HG03432 (cell line): ENCODE measurements at regions not wholly inside any gene's neighbourhood (a gene's known extent, or its start where the extent isn't known, plus 50 kb on each side); places are given as distances from the start of the nearest gene placed in this dataset.
"Not testable (repeated sequence)": the region's sequence is repeated elsewhere in the genome, so short reads cannot be mapped to it uniquely, and the experiment has no call there.

Experiments used
- ATAC-seq: cut with Tn5 transposase; IDR thresholded peaks from one replicate; pipeline ENCODE4 v1.9.1; 2021; ENCODE audit warnings: mild to moderate bottlenecking, moderate library complexity; ENCODE audit not compliant: unreplicated experiment

DNA sequence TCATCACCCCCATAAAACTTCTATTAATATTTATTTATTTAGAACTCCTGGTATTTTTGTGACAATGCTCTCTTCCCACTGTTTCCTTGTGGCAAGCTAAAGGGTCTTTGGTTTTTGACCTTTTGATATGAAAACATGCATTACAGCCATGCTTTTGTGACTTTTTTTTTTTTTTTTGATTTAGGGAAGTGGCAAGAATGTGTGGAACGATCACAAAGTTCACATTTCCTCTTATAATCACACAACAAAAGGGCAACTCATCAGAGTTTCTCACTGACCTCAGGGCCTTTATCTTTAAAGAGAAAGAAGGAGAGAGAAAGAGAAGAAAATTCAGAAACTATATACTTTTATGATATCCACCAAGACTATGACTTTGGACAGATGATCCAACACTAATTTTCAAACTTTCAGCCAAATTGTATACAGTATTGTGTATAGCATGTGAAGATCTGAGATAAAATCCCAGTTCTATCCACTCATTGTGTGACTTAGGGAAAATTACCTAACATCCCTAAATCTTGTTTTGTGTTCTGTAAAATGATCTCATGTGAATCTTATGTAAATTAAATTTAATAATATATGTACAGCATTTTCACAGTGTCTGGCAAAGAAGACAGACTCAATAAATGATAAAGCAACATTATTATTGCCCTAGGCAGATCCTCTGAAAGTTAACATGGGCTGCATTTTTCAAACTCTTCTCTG lies 106.8 kb upstream of the MARCKS start:
- ATAC-seq: no peak

GRCh38 chr6:113754291-113754690 lies 102.9 kb upstream of the MARCKS start:
- no peak for ATAC-seq

DNA sequence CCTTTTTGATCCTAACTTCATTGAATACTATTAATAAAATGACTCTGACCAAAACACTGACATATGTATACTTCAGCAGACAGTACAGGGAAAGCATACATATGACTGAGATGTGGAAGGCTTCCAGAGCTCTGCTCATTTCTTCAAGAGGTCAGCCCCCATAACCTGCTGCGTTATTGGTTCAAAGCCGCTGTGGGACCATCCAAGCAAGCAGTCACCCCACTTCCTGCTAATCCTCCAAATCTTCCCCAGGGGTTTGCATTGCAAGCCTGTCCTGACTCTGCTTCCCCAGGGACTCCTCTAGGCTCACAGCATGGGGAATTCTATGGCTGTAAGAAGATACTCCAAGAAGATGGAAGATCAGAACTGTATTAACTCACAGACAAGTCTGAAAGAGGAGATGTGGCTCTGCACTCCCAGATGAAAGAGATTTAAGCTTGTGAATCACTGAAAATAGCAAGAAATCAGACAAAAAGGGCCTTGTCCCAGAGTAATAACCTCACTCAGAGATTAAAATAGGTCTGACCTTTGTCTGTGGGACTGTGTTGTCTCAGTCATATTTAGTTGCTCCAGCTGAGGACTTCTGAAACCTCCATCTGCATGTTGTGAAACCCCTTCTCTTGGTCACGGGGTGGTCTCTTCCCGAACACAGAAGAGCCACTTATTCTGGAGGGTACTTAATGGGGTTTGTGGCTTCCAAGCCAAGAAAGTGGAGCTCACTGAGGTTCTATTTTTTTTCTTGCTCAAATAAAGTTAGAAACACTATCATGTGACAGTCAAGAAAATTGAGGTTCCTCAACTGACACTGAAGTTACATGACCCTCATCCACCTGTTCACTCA lies 101.5 kb upstream of the MARCKS start:
- ATAC-seq: peak; percentile 86

DNA sequence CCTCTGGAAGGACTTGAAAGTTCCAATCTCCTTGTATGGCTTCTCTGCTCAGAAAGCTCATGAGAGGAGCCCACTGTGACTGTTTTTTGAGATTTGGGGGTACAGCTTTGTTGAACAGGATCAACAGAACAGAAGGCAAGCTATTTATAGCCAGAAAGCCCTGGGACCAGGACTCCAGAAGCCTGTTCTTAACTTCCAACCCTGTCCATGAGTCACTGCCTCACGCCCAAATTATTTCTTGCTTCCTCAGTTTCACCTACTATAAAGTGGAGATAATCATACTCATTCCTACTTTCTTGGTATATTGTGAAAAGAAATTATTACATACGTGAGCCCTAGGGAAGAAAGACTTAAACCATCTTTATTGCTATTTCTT lies 100.9 kb upstream of the MARCKS start:
- ATAC-seq: no peak

DNA sequence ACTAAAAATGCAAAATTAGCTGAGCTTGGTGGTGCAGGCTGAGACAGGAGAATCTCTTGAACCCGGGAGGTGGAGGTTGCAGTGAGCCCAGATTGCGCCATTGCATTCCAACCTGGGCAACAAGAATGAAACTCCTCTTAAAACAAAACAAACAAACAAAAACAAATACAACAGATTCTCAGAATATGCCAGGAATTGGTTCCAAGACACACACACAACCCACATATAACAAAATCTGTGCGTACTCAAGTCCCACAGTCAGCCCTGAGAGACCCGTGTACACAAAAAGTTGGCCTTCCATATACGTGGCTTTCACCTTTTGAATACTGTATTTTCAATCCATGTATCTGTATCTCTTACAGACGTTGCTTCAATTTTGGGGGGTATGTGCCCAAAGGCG lies 98.9 kb upstream of the MARCKS start:
- no peak for ATAC-seq

DNA sequence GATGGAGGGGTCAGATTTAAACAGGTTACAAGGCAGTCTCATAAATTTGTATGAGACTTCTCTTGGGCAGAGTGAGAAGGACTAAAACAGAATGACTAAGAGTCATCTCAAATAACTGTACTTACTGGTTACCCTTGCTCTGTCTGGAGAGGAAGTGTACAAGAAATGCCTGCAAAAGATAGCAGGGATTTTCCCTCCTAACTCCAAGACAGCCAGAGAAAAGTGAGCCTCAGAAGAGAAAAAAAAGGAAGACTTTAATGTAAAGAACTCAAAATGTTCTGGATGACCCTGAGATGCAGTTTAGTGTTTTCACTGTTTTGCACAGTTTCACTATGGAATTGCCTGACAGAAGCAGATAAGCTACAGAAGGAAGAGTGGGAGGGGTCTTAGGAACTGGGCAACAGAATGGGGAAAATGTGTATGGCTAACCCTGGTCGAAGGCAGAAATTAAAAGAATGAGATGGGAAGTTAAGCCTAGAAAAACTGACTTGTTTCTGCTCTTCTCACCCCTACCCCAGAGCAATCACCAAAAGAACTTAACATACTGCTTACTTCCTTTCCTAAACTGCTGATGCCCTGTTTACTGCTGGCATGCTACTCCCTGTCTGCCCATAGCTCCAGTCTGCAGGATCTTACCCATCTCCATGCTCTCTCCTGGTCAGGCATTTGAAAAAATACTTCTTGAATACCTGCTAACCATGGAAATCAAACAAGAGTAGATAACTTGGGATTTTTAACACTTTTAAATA lies 98.1 kb upstream of the MARCKS start:
- peak; percentile 44 for ATAC-seq

- ATAC-seq: no peak
Measured at GRCh38 chr6:113762641-113763040, 94.5 kb upstream of the MARCKS start.

DNA sequence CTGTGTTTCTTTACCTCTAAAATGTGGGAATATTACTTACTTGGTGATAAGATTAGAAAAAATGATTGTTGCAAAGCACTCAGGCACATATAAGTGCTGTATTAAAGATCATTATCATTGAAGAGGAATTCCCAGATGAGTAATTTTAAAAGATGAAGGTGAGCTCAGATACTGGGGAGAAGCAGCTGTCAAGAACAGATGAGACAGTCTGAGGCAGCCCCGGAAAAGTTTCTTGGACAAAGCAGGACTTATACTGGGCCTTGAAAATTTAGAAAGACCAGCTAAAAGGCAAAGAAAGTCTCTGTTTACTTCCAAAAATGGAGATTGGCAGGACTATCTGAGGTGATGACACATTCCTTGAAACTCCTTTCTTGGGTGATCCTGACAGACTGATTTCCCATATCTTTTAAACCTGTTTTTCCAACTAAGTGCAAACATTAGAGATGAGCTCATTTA lies 93.8 kb upstream of the MARCKS start:
- no peak for ATAC-seq

- peak; percentile 74 for ATAC-seq
Measured at GRCh38 chr6:113763876-113764275, 93.3 kb upstream of the MARCKS start.

DNA sequence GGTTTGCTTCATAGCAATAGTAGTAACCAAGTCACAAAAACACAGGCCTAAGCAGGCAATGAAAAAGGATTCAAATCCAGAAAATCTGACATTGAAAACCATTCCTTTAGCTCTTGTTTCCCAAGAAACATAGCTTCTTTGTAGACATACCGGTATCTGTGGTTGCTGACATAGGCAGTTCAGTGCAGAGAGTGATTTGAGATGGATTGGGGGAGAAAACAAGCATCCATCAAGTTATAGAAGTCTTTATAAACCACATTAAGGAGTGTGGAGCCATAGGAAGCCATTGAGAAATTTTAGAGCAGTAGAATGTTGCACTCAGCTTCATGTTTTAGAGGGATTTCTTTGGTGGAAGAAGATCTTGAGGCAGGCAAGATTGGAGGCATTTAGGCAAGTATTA lies 91.2 kb upstream of the MARCKS start:
- no peak for ATAC-seq

DNA sequence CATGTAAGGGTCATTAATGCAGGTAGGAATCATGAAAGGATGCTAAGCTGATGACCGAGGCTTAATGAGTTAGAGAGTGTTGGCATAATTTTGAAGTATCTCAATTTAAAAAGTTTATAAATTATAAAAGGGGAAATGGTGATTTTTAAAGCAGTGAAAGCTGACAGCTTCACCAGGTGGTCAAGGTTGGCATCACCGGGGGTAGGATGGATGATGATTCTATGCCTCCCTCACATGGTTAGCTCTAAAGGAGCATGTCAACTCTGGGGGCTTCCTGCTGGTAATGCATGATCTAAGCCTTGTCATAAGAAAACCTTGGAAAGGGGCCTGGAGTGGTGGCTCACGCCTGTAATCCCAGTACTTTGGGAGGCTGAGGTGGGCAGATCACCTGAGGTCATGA lies 89.2 kb upstream of the MARCKS start:
- no peak for ATAC-seq

DNA sequence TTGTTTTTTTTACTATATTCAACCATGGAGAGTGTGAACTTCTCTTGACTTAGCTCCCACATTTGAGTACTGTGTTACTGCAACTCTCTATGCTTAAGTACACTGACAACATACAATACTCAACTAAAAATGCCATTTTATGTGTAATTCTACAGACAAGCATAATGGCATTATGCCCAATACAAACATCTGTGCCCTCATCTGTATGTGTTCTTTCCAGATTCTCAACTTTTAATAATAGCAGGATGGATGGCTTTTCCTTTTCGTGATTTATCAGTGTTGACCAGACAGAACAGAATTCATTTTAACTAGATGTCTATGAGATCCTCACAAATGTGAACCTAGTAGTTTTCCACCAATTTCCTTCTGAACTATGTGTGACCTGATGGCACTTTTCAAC lies 84.2 kb upstream of the MARCKS start:
- ATAC-seq: no peak

DNA sequence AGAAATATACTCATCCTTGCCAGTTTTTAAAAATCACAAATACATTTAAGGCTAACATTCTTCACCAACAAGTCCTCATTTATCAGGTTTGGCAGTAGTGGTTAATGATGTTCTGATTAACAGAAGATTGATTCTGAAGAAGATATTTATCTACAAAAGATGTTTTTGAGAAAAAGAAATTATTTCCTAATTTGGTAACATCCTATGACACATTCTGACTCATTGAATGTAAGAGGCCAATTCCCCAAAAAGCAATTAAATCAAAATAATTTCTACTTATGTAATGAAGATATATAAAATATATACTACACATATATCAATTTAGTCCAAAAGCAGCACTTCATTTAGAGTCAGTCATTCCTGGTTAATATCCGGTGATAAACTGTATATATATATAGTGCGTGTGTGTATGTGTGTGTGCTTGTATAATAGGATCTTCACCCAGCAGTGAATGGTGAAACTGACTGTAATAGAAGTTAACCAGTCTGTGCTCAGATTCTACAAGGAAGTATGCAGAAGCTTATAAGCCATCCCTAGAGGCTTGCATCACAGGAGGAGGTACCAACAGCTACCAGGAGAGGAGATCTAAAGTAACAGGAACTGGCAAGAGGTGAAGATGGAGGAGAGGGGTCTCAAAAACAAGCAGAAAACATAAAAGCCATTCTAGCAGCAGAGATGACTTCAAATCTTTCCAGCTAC lies 82.9 kb upstream of the MARCKS start:
- ATAC-seq: peak; percentile 51

DNA sequence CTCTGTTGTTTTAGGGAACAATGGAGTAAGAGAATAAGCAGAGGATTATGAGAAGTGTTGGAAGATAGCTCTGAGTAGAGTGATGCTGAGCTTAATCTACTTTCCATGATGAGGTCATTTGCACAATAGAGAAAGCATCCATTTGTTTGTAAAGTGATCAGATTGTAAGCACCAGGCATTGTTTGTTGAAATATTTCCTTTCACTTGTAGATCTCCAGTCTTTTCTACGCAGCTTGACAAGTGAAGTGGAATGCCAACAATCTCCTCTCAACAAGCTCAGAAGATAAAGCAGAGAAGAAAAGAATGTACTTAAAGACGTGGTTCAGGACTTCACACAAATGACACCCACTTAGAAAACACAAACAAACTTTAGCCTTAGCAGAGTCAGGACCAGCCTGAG lies 80.1 kb upstream of the MARCKS start:
- no peak for ATAC-seq

GRCh38 chr6:113777601-113778000 lies 79.5 kb upstream of the MARCKS start:
- ATAC-seq: no peak

GRCh38 chr6:113779656-113780055 lies 77.5 kb upstream of the MARCKS start:
- peak; percentile 65 for ATAC-seq

DNA sequence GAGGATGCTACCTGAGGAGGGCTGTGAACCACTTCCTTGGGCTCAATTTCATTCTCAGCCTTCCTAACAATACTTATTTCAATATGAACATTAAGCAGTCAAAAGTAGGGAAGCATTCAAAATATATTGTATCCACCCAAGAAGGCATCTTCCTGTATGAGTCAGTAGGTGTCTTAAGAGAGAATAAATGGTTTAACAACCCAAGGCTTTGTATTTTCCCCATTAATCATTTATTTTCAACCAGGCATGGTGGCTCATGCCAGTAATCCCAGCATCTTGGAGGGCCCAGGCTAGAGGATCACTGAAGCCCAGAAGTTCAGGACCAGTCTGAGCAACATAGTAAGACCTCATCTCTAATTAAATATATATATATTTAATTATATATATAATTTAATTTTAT lies 74.5 kb upstream of the MARCKS start:
- ATAC-seq: no peak

GRCh38 chr6:113786168-113786567 lies 71.0 kb upstream of the MARCKS start:
- no peak for ATAC-seq

DNA sequence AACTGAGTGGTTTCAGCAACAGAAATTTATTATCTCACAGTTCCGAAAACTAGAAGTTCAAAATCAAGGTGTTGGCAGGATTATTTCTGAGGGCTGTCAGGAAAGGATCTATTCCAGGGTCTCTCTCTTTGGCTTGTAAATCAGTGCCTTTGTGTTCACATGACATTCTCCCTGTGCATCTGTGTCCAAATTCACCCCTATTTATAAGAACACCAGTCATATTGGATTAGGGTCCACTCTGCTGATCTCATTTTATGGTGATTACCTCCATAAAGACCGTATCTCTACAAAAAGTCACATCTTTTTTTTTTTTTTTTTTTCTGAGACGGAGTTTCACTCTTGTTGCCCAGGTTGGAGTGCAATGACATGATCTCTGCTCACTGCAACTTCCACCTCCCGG lies 68.6 kb upstream of the MARCKS start:
- ATAC-seq: no peak

GRCh38 chr6:113791225-113791624 lies 65.9 kb upstream of the MARCKS start:
- ATAC-seq: not testable (repeated sequence)

DNA sequence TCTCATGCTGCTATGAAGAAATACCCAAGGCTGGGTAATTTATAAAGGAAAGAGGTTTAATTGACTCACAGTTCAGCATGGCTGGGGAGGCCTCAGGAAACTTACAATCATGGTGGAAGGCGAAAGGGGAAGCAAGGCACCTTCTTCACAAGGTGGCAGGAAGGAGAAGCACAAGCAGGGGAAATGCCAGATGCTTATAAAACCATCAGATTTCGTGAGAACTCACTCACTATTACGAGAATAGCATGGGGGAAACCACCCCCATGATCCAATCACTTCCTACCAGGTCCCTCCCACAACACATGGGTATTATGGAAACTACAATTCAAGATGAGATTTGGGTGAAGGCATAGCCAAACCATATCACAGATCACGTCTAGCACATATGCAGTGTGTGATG lies 61.8 kb upstream of the MARCKS start:
- ATAC-seq: not testable (repeated sequence)
